Ovary (tissue), 3 donors: ENCODE measurements at regions not wholly inside any gene's neighbourhood (a gene's known extent, or its start where the extent isn't known, plus 50 kb on each side); places are given as distances from the start of the nearest gene placed in this dataset.

Experiments used
- EP300 ChIP-seq: sonication (generic); formaldehyde crosslinking; IDR thresholded peaks from one replicate; pipeline ENCODE4 v1.6.1; 2017; ENCODE audit warnings: antibody characterized with exemption
- POLR2A ChIP-seq: fragments of 450-650 bp; IDR thresholded peaks from one replicate; pipeline ENCODE4 v1.6.1; 2017; ENCODE audit warnings: antibody characterized with exemption, mild to moderate bottlenecking, moderate library complexity
- TF ChIP-seq, protein P1 (sequence below), 3 donors: fragments of 450-650 bp in 2 of 3; fragments of 200-600 bp in 1 of 3; IDR thresholded peaks; one replicate each; pipeline versions ENCODE4 v1.5.1 to v1.8.0; 2016 to 2022; ENCODE audit warnings: antibody characterized with exemption in 3 of 3, mild to moderate bottlenecking in 1 of 3
- donor health status: DM: no; HTN: no; CAD: no.

- TF ChIP-seq, protein P1, sequence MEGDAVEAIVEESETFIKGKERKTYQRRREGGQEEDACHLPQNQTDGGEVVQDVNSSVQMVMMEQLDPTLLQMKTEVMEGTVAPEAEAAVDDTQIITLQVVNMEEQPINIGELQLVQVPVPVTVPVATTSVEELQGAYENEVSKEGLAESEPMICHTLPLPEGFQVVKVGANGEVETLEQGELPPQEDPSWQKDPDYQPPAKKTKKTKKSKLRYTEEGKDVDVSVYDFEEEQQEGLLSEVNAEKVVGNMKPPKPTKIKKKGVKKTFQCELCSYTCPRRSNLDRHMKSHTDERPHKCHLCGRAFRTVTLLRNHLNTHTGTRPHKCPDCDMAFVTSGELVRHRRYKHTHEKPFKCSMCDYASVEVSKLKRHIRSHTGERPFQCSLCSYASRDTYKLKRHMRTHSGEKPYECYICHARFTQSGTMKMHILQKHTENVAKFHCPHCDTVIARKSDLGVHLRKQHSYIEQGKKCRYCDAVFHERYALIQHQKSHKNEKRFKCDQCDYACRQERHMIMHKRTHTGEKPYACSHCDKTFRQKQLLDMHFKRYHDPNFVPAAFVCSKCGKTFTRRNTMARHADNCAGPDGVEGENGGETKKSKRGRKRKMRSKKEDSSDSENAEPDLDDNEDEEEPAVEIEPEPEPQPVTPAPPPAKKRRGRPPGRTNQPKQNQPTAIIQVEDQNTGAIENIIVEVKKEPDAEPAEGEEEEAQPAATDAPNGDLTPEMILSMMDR (IDR thresholded peaks at IDR 0.05) = no peak
- TF ChIP-seq EP300 (no peak), POLR2A (no peak)
These were observed 58.5 kb downstream of the MAP10 start for GRCh38 chr1:232863544-232864275.
